H1 (cell line): ENCODE measurements at regions not wholly inside any gene's neighbourhood (a gene's known extent, or its start where the extent isn't known, plus 50 kb on each side); places are given as distances from the start of the nearest gene placed in this dataset.

ENCODE experiments used
- JUN ChIP-seq: IDR thresholded peaks from 2 replicates; pipeline ENCODE4 v1.6.1; 2011; ENCODE audit warnings: low read depth, mild to moderate bottlenecking, improper control_type of control experiment, low read length
- SP2 ChIP-seq: IDR thresholded peaks from 2 replicates; pipeline ENCODE4 v1.6.1; 2012; ENCODE audit warnings: mild to moderate bottlenecking, low read length, inconsistent platforms
- SUZ12 ChIP-seq: fragments of 200-600 bp; sonication (generic); IDR thresholded peaks from 2 replicates; pipeline ENCODE4 v1.6.1; 2012; ENCODE audit warnings: mild to moderate bottlenecking, inconsistent platforms, low read length, moderate library complexity, mixed read lengths
- TBP ChIP-seq: IDR thresholded peaks from 2 replicates; pipeline ENCODE4 v1.6.1; 2011; ENCODE audit warnings: low read depth, low read length, improper control_type of control experiment

GRCh38 chr6:76677017-76677416 is 604.6 kb upstream of the IMPG1 start (continued):
- no peak for TF ChIP-seq SUZ12
- no peak for TF ChIP-seq TBP
- no peak for TF ChIP-seq SP2
- TF ChIP-seq JUN = no peak
- TF ChIP-seq, all 59 proteins: peak for 0
